GM21515 (cell line): ENCODE measurements at regions not wholly inside any gene's neighbourhood (a gene's known extent, or its start where the extent isn't known, plus 50 kb on each side); places are given as distances from the start of the nearest gene placed in this dataset.

Experiments used
- ATAC-seq: cut with Tn5 transposase; IDR thresholded peaks from one replicate; pipeline ENCODE4 v1.9.1; 2021; ENCODE audit not compliant: unreplicated experiment

DNA sequence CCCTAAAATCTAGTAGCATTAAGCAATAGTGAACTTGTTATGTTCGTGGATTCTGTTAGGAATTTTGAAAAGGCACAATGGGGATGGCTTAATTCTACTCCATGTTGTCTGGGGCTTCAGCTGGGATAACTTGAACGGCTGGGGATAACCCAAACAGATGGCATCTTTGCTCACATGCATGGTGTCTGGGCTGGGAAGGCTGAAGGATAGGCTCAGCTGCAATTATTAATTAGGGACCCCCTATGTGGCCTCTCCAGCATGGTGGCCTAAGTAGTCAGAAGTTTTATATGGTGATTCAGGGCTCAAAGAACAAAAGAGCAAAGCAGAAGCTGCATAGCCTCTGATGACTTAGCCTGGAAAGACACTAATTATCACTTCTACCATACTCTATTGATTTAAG, 551.1 kb downstream of the PSAT1 start:
- no peak for ATAC-seq

DNA sequence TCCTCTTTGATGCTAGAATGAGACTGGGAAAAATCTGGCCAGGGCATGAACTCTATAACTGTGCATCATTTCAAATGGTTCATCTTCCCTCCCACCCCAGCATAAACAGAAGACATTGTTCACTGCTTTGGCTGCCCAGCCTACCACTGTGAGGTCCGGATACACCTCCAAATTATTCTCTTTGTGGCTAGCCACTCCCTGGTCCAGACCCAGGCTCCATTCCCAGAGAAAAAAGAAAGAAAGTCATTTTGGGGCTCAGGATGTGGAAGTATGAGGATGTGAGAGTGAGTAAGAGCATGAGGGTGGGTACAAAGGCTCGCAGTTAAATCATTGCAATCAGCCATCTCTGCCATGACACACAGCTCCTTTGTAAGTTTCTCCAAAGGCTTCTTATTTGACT, 559.2 kb downstream of the PSAT1 start:
- ATAC-seq: no peak

DNA sequence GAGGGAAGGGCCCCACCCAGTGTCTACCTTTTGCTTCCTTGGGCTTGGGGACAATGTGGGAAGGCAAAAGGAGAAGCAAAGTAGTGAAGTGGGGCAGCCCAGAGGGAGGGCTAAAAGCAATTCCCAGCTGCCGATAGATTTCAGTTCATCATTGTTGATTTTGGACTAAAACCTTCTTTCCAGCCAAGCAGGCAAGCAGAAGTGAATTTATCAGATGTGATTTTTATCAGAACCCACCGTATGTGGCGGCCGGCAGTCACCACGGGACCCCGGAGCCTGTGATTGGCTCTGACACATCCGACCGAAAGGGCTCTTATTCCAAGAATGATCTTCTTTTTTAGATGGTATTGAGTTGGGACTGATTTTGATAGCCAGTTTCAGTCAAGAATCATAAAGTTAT, 559.9 kb downstream of the PSAT1 start:
- ATAC-seq: no peak

DNA sequence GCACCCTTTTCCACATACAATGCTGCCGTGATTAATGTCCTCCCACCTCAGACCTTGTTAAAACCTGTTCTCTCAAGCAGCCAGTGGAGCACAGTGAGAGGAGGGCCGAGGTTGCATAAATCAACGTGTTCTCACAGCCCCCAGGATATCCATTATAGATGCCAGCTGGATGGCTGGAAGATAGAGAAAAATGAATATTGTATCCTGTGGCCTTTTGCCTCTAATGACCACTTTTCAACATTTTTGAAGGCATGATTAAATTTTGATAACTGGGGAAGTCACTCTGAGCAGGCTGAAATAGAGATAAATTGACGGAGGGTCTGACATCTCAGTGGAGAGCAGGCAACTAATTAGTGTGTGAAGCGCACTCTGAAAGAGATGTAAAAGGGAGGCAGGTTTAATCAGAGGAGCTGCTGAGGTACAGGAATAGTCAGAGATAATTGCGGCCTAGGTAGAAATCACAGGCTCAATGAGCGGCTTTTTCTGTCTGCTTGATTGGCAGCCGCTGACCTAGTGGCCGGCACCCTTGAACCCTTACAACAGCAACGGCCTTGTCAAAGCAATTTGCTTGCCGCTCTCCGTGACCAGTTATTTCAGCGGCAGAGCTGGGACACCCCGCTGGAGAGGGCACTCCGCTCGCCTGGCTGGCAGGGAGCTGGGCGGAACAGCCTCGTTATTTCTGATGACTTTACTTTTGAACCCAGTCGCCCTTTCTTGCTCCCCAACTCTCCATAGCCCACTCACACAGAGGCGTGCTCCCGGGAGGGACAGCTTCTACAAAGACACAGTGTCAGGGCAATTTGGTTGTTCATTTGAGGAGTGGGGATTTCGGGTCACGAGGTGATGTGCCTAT, 560.7 kb downstream of the PSAT1 start:
- ATAC-seq: no peak

DNA sequence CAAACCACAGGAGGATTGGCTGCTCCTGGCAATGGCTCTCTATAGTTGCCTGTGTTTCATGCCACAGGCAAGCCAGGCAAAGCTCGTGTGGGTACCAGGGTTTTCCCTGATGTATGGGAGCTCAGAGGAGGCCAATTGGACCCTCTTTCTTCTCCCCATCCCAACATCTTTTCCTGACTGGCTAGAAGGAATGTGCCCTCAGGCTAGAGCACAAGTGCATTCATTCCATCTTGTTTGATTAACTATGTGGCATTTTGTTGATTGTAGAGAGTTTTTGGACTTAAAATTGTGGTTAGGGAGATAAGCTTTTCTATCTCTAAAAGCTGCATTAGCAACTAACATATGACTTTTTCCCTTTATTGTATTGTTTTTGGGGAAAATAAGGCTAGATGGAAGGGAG, 561.3 kb downstream of the PSAT1 start:
- ATAC-seq: no peak

DNA sequence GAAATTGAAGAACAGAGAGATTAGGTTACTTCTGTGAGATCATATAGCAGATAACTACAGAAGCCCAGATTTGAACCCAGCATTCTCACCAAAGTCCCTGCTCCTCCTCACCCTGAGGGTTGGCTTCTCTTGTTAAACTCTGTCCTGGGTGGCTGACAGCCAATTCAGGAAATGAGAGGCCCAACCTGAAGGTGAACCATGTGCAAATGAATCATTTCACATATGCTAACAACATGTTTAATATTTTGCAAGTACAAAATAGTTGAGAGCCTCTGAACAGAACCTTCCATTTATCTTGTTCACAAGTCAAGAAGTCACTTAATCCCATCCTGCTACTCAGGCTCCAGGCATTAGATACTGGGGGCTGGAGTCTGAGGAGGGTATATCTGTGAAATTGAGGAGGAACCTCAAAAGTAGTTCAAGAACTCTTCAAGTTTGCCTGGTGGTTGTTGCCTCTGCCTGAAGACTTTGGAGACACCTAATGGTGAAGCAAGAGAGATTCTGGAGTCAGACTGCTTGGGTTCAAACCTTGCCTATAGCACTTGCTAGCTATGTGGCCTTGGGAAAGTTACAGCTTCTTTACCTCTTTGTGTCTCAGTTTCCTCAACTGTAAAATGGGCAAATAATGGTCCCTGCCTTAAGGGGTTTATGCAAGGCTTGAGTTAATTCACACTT, 564.0 kb downstream of the PSAT1 start:
- ATAC-seq: no peak

DNA sequence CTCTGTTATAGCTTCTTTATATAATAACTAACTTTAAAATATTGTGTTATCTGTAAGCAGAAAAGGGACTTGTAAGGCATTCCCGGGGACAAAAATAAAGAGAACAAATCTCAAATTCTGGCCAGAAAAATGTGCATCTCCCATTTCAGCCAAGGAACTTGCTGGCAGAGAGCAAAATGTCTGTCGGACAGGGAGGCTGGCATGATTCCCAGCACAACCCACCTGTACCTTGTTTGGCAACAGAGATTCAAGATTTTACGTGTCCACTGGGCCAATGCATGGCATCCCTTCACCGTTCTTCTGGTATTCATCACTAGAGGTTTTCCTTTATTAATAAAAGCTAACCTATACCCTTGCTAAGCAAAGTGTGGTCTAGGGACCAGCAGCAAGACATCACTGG, 566.6 kb downstream of the PSAT1 start:
- ATAC-seq: no peak

DNA sequence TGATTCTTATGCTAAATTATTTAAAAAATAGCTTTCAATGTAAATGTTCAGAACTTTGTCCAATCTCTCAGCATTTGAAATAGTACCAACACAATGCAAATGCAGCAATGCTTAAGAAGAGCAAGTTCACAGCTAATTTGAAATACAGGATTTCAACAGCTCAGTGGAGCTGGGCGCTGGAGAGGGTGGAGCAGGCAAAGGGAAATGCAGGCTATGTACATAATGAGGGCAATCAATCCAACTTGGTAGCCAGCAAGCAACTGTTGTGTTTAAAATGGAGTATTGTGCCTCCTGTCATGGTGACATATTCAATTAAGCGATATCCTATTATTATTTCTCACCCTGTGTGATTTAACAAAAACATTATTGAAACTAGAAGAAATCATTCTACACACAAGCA, 568.8 kb downstream of the PSAT1 start:
- no peak for ATAC-seq

DNA sequence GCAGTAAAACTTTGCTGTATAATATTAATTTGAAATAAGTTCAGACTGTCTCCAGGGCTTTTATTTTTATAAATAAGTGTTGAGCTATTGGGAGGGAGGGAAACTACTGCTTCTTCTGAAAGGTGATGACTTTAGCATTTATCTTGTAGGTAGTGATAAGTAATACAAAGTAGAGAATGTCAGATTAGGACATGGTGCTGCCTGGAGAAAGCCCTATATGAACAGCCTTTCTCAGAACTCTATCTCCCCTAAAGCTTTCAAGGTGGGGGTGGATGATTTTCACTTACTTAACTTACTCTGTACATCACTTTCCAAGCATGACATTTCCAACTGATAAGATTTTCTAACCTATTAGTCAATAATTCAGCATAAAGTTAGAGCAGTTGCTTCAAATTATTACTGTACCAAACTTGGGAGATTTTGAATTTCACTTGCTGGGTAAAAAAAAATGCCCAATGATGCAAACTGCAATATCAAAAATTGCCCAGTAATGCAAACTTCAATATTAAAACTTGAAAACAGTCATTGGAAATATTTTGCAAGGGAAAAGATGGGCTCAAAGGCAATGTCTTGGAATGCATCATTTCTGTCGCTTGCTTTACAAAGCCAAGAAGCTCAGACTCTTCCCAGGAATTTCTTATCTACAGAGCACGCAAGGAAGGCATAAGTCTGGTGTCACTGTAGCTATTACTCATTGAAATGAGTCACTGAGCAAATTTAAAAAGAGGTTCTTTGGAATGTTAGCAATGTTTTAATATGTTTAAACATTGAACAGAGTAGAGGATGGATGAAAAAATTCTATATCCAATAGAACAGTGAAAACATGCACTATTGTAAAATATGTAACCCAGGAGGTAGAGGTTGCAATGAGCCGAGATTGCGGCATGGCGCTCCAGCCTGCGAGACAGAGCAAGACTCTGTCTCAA, 569.5 kb downstream of the PSAT1 start:
- no peak for ATAC-seq

DNA sequence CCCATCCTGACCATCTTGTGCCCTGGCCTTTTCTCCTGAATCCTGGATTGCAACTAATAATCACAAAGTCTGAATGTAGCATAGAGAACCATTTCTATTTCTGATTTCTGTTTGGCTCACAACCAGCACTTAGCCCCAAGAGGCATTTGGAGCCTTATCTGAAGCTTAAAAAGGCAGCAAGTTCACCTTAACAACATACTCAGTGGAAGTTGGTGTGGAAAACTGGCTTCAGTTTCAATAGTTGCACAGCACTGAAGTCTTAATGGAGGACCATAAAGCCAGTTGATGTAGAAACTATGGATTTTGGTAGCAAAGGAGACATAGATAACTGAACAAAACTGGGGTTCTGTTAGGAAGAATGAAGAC, 574.1 kb downstream of the PSAT1 start:
- no peak for ATAC-seq

DNA sequence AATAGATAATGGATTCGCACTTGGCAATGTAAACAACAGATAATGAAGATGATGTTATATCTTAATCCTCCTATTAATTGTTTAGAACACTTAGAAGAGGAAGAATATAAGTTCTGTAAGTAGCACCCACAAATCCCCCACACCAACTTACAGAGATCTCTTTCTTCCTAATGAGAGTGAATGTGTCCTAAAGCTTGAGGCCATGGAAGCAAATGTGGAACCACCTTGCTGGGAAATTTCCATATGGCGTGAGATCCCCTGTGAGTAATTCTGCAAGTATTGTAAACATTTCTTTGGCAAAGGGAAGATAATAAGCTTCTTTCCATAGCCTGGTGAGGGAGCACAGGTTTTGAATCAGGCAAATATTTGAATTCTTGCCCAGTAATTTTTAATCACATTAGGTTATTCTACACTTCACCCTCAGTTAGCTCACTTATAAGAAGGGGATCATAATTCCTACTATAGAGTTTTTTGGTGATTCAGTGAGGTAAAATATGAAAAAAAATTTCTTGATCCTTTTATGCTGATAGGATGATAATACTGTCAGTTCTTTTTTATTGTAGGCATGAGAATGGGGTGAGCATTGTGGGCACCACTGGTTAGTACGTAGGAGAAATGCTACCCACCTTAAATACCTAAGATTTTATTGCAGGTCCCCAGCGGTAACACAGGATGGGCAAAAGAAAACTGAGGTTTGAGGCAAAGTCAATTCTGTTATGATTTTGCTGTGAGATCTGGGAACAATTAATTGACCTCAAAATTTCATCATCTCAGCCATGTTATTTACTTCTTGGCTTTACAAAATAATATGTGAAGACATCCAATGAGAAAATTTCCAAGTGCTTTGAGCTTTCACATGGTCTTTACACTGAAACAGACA, 574.8 kb downstream of the PSAT1 start:
- no peak for ATAC-seq

DNA sequence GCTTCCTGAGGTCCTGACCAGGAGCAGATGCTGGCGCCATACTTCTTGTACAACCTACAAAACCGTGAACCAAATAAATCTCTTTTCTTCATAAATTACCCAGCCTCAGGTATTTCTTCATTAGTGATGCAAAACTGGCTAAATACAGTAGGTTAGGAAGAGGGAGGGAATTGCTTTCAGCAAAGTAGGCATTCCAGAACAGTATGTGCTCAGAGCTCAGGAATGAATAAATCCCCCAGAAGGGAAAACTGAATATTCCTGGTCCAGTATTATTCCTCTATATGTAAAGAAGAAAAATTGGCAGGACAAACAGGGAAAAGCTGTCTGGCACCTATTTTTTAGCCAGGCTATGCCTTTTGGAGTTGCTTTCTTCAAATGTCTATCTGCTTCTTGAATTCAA, 577.1 kb downstream of the PSAT1 start:
- ATAC-seq: no peak

DNA sequence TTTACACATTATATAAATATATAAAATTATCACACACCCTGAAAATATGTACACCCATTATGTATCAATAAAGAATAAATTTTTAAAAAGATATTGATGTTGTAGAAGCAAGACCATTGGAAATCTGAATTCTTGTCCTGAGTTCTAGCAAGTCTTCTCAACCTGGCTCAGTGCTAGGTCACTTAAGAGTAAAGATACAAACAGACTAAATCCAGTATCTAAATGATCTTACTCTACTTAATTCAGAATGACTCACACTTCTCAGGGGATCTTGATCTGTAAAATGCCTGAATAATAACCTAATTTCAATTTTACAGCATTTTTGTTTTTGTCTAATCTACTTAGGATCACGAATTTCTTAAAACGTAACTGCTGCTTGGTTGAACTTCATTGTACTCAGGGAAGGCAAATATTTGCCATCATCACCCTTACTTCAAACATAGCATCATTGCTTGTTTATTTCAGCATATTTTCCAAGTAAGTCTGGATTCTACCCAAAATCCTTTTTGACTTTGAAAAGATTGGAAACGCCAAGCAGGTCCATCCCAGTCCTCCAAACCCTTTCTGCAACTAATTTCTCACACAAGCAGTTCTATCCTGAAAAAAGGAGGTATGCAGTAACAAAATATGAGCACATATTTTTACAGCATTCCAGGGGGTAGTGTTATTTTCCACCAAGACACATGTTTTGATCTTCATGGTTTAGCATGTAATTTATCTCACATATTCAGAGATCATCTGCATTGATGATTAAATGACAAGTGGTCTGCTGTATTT, 582.6 kb downstream of the PSAT1 start:
- ATAC-seq: no peak

DNA sequence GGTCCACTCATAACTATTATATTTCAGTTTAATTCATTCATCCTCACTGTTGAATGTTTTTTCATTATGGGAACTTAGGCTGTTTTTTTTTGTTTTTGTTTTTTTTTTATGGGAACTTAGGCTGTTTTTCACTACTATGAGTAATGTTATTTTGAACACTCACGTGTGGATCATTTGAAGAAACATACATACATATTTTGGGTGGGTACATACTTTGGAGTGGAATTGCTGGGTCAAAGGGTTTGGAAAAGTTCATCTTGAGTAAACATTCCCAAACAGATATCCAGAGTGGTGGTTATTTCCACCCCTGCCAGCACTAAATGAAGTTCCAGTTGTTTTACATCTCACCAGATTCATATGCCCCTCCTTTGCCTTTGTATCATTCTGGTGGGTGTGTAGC, 584.4 kb downstream of the PSAT1 start:
- ATAC-seq: no peak

DNA sequence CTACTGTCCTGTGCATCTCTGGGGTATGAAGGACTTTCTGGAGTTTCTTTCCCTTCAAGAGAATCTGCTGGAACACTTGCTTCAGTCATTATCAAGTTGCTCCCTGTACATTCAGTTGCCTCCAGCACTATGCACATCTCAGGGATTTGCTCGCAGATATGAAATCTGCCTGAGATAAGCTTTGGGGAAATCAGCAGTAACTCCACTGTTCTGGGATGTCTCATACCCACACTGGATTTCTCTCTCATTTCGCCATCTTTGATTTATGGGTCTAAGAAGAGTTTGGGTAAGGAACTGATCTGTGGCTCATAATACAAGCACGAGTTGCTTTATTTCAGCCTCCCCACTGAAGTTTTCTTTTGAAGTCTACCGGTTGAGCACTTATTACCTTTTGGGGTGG, 585.6 kb downstream of the PSAT1 start:
- ATAC-seq: no peak

DNA sequence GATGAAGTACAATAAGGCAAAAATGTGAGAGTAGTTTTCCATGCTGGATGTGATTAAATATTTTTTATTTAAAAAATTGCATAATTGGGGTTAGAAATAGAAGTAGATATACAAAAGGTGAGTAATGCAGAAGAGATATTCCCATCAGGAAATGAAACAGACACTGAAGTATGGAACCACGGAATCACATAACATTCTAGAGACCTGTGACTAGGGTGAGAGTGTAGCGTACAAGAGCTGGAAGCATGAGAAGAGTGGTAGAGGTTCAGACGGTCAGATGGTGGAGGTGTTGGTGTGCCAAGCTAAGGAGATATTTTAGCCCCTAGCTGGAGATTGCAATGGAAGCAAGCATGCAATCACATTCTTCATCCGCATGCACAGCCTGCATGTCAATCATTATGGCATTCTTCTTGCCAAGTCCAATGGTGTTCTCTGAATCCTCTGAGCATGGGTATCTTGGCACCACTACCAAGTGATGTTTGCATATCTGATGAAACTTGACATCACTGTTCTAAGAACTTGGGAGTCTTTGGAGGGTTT, 587.8 kb downstream of the PSAT1 start:
- ATAC-seq: no peak

DNA sequence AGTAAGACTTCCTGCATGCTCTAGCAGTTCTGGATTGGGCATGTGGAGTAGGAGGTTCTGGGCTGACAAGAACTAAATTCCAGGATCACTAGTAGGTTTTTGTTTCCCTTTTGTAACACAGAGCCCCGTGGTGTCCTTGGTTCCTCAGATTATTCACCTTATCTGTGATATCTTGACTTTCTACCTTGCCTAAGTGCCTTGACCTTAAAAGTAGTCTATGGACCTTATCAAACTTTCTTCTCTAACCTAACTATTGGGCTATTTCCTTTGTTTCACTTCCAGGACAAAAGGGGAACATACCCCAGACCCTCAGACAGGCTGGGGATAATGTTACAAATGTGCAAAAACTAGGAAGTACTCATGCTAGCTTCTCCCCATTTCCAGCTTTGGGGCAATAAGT, 595.3 kb downstream of the PSAT1 start:
- ATAC-seq: no peak

DNA sequence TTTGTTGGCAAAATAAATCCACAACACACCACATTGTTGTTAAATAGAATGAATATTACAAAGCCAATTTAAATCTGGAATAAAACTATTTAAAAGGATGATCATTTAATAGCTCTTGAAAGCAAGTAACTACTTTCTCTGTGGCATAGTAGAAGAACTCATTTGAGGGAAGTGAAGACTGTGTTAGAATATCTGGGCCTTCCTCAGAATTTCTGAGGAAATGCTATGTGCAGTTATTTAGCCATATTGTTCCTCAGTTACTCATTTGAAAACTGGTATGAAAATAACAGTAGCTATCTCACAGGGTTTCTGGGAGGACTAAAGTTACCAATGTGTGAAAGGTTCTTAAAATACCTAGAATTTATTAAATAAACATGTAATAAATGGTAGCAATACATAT, 595.8 kb downstream of the PSAT1 start:
- no peak for ATAC-seq

DNA sequence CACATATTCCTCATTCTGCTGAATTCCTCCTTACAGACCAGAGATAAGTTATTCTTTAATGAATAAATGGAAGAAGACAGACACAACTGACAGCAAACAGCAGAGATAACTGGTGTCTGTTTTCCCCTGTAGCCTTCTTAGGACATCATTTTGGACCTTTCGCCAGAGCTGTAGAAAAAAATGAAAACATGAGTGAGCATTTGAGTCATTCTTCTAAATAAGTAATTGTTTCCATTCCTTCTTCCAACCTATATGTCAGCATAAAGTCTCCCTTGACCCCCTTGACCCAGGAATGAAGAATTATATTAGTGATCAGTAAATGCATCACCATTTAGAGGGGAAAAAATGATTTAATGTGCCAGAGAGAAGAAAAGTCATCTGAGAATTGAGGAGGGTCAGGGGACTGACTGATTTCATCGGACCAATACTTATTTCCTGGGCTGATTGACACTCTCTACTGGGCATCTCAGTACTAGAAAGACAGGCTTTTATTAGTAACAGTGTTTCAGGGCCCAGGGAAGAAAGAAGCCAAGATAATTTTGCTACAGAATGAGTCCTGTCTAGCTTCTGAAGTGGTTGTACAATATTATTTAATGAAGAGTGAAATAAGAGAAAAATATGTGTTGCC, 597.0 kb downstream of the PSAT1 start:
- ATAC-seq: no peak
